Adrenal gland (tissue), 9 donors: ENCODE measurements at regions not wholly inside any gene's neighbourhood (a gene's known extent, or its start where the extent isn't known, plus 50 kb on each side); places are given as distances from the start of the nearest gene placed in this dataset.

Experiments used
- DNase-seq, 7 donors: peaks; one replicate each; pipeline ENCODE4 v3.0.0-alpha.2; 2019 to 2020
- H3K27ac ChIP-seq, 5 donors: fragments of 200-600 bp; sonication (generic) in 4 of 5; 1 replicate in 3 of 5; 2 replicates in 2 of 5; pipeline versions ENCODE4 v1.5.1 to v1.8.0; 2016 to 2020; ENCODE audit warnings: mild to moderate bottlenecking in 1 of 5
- H3K27me3 ChIP-seq: fragments of 200-600 bp; 2 replicates; pipeline ENCODE4 v1.8.0; 2021
- H3K36me3 ChIP-seq, 2 donors: fragments of 200-600 bp; replicated peaks in 1 of 2; 1 replicate in 1 of 2; 2 replicates in 1 of 2; pipeline versions ENCODE4 v1.5.1 to v1.8.0; 2018 to 2022
- H3K4me1 ChIP-seq, 2 donors: fragments of 200-600 bp; replicated peaks in 1 of 2; 1 replicate in 1 of 2; 2 replicates in 1 of 2; pipeline versions ENCODE4 v1.5.1 to v1.8.0; 2018 to 2021
- H3K4me3 ChIP-seq, 4 donors: fragments of 200-600 bp; sonication (generic) in 3 of 4; one replicate each; pipeline ENCODE4 v1.5.1; 2016 to 2018
- H3K9me3 ChIP-seq, 3 donors: fragments of 200-600 bp; sonication (generic) in 1 of 3; replicated peaks in 1 of 3; 1 replicate in 2 of 3; 2 replicates in 1 of 3; pipeline versions ENCODE4 v1.5.1 to v1.8.0; 2016 to 2021
- POLR2A ChIP-seq, 2 donors: fragments of 450-650 bp; IDR thresholded peaks; one replicate each; pipeline ENCODE4 v1.6.1; 2017; ENCODE audit warnings: antibody characterized with exemption in 2 of 2, mild to moderate bottlenecking in 2 of 2, moderate library complexity in 1 of 2
- WGBS, 4 donors: extraction: QIAGEN DNeasy Blood & Tissue Kit in 2 of 4; methylation state at CpG; one replicate each; pipeline versions ENCODE4 v1.1.5 to v1.1.7; 2013 to 2017; 5-methylcytosine and 5-hydroxymethylcytosine counted together
- intact Hi-C, 2 donors: fragments of 100-400 bp; cut with DNase I; formaldehyde crosslinking; loops; one replicate each; pipeline versions ENCODE4 v1.14.1 to v1.15.0; 2022 to 2023
- TF ChIP-seq, protein P1 (sequence below), 6 experiments: fragments of 450-650 bp in 4 of 6; fragments of 200-600 bp in 2 of 6; sonication (generic) in 1 of 6; IDR thresholded peaks; 1 replicate in 5 of 6; 2 replicates in 1 of 6; pipeline versions ENCODE4 v1.5.1 to v1.8.0; 2016 to 2021; ENCODE audit warnings: antibody characterized with exemption in 6 of 6, mild to moderate bottlenecking in 2 of 6, moderate library complexity in 1 of 6
- donor health status: healthy with polysubstance abuse.
- donor health status: Bipolar disorder and iron deficiency.
- donor health status: DM: yes; HTN: yes; CAD: no.
- donor health status: DM: no; HTN: no; CAD: no.
- donor health status: DM: no; HTN: no; CAD: no.

GRCh38 chr15:85890620-85890980 lies 95.9 kb upstream of the KLHL25 start:
- no peak overlapping the region for H3K4me3 ChIP-seq
- 68 to 80% (median 75%) methylated on average over 2 of the region's 2 CpGs for WGBS, 4 donors
- no peak overlapping the region for H3K27ac ChIP-seq
- TF ChIP-seq, protein P1, sequence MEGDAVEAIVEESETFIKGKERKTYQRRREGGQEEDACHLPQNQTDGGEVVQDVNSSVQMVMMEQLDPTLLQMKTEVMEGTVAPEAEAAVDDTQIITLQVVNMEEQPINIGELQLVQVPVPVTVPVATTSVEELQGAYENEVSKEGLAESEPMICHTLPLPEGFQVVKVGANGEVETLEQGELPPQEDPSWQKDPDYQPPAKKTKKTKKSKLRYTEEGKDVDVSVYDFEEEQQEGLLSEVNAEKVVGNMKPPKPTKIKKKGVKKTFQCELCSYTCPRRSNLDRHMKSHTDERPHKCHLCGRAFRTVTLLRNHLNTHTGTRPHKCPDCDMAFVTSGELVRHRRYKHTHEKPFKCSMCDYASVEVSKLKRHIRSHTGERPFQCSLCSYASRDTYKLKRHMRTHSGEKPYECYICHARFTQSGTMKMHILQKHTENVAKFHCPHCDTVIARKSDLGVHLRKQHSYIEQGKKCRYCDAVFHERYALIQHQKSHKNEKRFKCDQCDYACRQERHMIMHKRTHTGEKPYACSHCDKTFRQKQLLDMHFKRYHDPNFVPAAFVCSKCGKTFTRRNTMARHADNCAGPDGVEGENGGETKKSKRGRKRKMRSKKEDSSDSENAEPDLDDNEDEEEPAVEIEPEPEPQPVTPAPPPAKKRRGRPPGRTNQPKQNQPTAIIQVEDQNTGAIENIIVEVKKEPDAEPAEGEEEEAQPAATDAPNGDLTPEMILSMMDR (IDR thresholded peaks at IDR 0.05): no peak
- no peak for TF ChIP-seq POLR2A (IDR thresholded peaks at IDR 0.05)
- no peaks in the 10 kb centered on the region for H3K9me3 ChIP-seq
- H3K4me1 ChIP-seq: no peaks in the 10 kb centered on the region
- peaks cover 5% of the 10 kb centered on the region for H3K27me3 ChIP-seq
- no peak for DNase-seq
- intact Hi-C loops: no loop called here
- no peaks in the 10 kb centered on the region for H3K36me3 ChIP-seq

DNA sequence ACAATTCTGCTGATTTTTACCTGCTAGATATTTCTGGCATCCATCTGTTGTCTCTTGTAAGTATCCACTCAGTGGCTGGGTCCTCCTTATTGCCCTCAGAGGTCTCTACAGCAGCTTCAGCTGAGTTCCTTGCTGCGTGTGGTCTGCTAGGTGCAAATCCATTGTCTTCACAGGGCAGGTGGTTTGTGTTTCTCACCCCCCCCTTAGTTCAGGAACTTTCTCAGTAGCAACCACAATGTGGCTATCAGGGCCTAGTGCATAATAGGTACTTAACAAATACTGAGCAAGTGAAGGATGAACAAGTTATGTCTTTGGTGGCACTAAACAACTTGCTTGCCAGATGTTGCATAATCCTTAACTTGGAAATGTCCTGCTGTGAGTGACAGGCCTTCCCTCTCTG lies 96.7 kb upstream of the KLHL25 start:
- no peak for TF ChIP-seq POLR2A (IDR thresholded peaks at IDR 0.05)
- TF ChIP-seq, protein P1 (IDR thresholded peaks at IDR 0.05): no peak
- Histone ChIP-seq H3K9me3 (no peaks in the 10 kb centered on the region), H3K27me3 (peaks cover 6% of the 10 kb centered on the region), H3K27ac (no peak overlapping the region), H3K36me3 (no peaks in the 10 kb centered on the region), H3K4me3 (no peak overlapping the region), H3K4me1 (no peaks in the 10 kb centered on the region)
- DNase-seq: no peak
- intact Hi-C loops: no loop called here
- 63 to 100% (median 88%) methylated on average over 1 of the region's 1 CpG for WGBS, 4 donors

GRCh38 chr15:85892232-85892631 lies 97.5 kb upstream of the KLHL25 start:
- H3K27ac ChIP-seq: no peak overlapping the region
- intact Hi-C loops: no loop called here
- no peaks in the 10 kb centered on the region for H3K36me3 ChIP-seq
- H3K27me3 ChIP-seq: peaks cover 6% of the 10 kb centered on the region
- no peak overlapping the region for H3K4me3 ChIP-seq
- no peak for DNase-seq
- WGBS, 4 donors: 40 to 47% (median 43%) methylated on average over 3 of the region's 3 CpGs
- no peak for TF ChIP-seq POLR2A (IDR thresholded peaks at IDR 0.05)
- TF ChIP-seq, protein P1 (IDR thresholded peaks at IDR 0.05): no peak
- no peaks in the 10 kb centered on the region for H3K4me1 ChIP-seq
- no peaks in the 10 kb centered on the region for H3K9me3 ChIP-seq

GRCh38 chr15:85897207-85897894 lies 102.6 kb upstream of the KLHL25 start:
- no peaks in the 10 kb centered on the region for H3K4me1 ChIP-seq
- no peaks in the 10 kb centered on the region for H3K36me3 ChIP-seq
- H3K9me3 ChIP-seq: no peaks in the 10 kb centered on the region
- intact Hi-C loops: no loop called here
- H3K4me3 ChIP-seq: no peak overlapping the region
- TF ChIP-seq, protein P1 (IDR thresholded peaks at IDR 0.05): no peak
- no peak for TF ChIP-seq POLR2A (IDR thresholded peaks at IDR 0.05)
- DNase-seq: peak in 1 of 7 donors; percentile 17
- 44 to 52% (median 49%) methylated on average over 4 of the region's 4 CpGs for WGBS, 4 donors
- peaks cover 6% of the 10 kb centered on the region for H3K27me3 ChIP-seq
- H3K27ac ChIP-seq: no peak overlapping the region
